NB4 (cell line): ENCODE measurements at regions not wholly inside any gene's neighbourhood (a gene's known extent, or its start where the extent isn't known, plus 50 kb on each side); places are given as distances from the start of the nearest gene placed in this dataset.
"Not testable (repeated sequence)": the region's sequence is repeated elsewhere in the genome, so short reads cannot be mapped to it uniquely, and the experiment has no call there.

Experiments
- DNase-seq: peaks from one replicate; pipeline ENCODE4 v3.0.0; 2010; ENCODE audit warnings: low read depth
- H3K4me3 ChIP-seq: one replicate; pipeline ENCODE4 v1.5.1; 2011; ENCODE audit warnings: mild to moderate bottlenecking, low read depth, low read length, moderate library complexity
- CTCF ChIP-seq: IDR thresholded peaks from one replicate; pipeline ENCODE4 v1.5.1; 2012; ENCODE audit warnings: low read depth, low read length
- MAX ChIP-seq: IDR thresholded peaks from 2 replicates; pipeline ENCODE4 v1.6.1; 2011; ENCODE audit warnings: low read depth, low read length
- MYC ChIP-seq: IDR thresholded peaks from 2 replicates; pipeline ENCODE4 v1.6.1; 2011; ENCODE audit warnings: low read depth, low read length
- POLR2A ChIP-seq: IDR thresholded peaks from 2 replicates; pipeline ENCODE4 v1.6.1; 2011; ENCODE audit warnings: mild to moderate bottlenecking; ENCODE audit not compliant: insufficient read length; ENCODE audit errors: extremely low read depth

GRCh38 chr2:88396209-88396608 is 56.3 kb downstream of the FOXI3 start:
- DNase-seq: no peak
- no peak overlapping the region for H3K4me3 ChIP-seq
- TF ChIP-seq MYC (no peak), MAX (no peak), CTCF (no peak), POLR2A (no peak)

- DNase-seq: no peak
- H3K4me3 ChIP-seq: no peak overlapping the region
- TF ChIP-seq MYC: no peak
- TF ChIP-seq POLR2A: no peak
- no peak for TF ChIP-seq CTCF
- TF ChIP-seq MAX: no peak
Observed at GRCh38 chr2:88377641-88377991, 74.9 kb downstream of the FOXI3 start.

- TF ChIP-seq POLR2A (no peak), CTCF (no peak), MAX (no peak), MYC (no peak)
- DNase-seq: no peak
- H3K4me3 ChIP-seq: no peak overlapping the region
Observed at GRCh38 chr2:88372042-88372441, 80.5 kb downstream of the FOXI3 start.

- DNase-seq, H3K4me3 ChIP-seq: not testable (repeated sequence)
Observed at GRCh38 chr2:88365408-88365807, 87.1 kb downstream of the FOXI3 start.

GRCh38 chr2:88355486-88355885 is 97.0 kb downstream of the FOXI3 start:
- H3K4me3 ChIP-seq: no peak overlapping the region
- TF ChIP-seq MAX (no peak), CTCF (no peak), POLR2A (no peak), MYC (no peak)
- no peak for DNase-seq

GRCh38 chr2:88351249-88351601 is 101.3 kb downstream of the FOXI3 start:
- no peak for DNase-seq
- H3K4me3 ChIP-seq: no peak overlapping the region
- TF ChIP-seq POLR2A (no peak), MYC (no peak), CTCF (no peak), MAX (no peak)
